ENCODE measurements at regions not wholly inside any gene's neighbourhood (a gene's known extent, or its start where the extent isn't known, plus 50 kb on each side); places are given as distances from the start of the nearest gene placed in this dataset.

DNA sequence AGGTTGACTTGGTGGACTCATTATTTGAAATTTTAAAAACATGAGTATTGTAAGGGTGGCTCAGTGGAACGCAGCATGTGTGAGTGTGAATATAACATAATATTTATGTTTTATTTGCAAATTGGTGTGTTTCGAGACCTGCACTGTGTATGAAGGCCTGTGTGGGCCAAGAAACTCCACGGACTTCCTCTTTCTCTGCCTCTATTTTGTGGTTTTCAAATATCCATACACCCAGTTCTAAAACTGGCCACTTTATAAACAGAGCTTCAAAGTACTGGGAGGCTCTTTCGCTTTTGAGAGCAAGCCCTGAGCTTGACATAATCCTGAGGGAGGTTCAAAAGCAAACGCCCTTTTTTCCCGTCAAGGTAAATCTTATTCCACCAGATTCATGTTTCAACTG is 187.7 kb downstream of the GPAT3 start:
- H3K9me3 ChIP-seq = no peaks in the 10 kb centered on the region
- no peak for DNase-seq
- no peak overlapping the region for H3K27ac ChIP-seq
- no peak for ATAC-seq
- H3K27me3 ChIP-seq = no peaks in the 10 kb centered on the region
- H3K36me3 ChIP-seq = no peaks in the 10 kb centered on the region
- intact Hi-C loops (cut with DNase I; ENCODE audit: low total_unique reads) = no loop called here
- no peaks in the 10 kb centered on the region for H3K4me1 ChIP-seq
- H3K4me3 ChIP-seq = no peak overlapping the region
- no peak for TF ChIP-seq POLR2A (IDR thresholded peaks at IDR 0.05)
- TF ChIP-seq, protein P1, sequence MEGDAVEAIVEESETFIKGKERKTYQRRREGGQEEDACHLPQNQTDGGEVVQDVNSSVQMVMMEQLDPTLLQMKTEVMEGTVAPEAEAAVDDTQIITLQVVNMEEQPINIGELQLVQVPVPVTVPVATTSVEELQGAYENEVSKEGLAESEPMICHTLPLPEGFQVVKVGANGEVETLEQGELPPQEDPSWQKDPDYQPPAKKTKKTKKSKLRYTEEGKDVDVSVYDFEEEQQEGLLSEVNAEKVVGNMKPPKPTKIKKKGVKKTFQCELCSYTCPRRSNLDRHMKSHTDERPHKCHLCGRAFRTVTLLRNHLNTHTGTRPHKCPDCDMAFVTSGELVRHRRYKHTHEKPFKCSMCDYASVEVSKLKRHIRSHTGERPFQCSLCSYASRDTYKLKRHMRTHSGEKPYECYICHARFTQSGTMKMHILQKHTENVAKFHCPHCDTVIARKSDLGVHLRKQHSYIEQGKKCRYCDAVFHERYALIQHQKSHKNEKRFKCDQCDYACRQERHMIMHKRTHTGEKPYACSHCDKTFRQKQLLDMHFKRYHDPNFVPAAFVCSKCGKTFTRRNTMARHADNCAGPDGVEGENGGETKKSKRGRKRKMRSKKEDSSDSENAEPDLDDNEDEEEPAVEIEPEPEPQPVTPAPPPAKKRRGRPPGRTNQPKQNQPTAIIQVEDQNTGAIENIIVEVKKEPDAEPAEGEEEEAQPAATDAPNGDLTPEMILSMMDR (IDR thresholded peaks at IDR 0.05 in 4 of 5, conservative IDR thresholded peaks at IDR 0.05 in 1 of 5) = no peak
- in situ Hi-C loops (cut with MboI; ENCODE audit: low sequenced_read_pairs in 4 of 4) = no loop called here

DNA sequence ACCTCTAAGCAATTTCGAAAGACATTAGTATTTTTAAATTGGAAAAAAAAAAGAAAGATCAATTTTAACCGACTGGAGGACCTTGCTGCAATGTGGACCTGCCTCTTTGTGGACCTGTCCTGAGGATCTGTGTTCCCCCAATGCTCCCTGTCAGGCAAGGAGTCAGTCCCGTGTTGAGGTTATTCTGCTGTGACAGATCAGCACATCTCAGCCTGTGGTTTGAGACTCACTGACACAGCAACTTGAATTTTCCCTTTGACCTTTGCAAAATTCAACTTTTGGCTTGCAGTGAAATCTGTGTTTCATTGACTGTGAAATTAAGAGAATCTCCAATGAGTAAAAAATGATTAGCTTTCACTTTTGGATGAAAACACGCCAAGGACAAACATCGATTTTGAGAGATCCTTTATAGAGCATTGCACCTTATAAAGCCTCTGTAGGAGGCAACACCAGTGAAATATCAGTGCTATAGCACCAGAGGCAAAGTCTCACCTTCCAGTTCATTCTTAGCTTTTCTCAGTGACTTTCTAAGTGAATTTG is 186.9 kb downstream of the GPAT3 start:
- TF ChIP-seq, protein P1 (IDR thresholded peaks at IDR 0.05 in 4 of 5, conservative IDR thresholded peaks at IDR 0.05 in 1 of 5) = no peak
- no peak for TF ChIP-seq POLR2A (IDR thresholded peaks at IDR 0.05)
- no peak for DNase-seq

DNA sequence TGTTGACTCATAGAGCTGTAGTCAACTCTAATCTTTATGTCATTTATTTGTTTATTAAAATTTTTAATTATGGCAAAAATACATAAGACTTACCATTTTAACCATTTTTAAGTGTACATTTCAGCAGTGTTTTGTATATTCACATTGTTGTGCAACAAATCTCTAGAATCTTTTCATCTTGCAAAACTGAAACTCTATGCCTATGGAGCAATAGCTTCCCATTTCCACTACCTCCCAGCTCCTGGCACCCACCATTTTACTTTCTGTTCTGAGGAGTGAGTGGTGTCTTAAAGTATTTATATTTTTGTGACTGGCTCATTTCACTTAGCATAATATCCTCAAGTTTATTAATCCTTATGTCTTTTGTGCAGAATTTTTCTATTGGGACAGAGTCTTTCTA is 181.0 kb downstream of the GPAT3 start:
- Histone ChIP-seq H3K4me3 (no peak overlapping the region), H3K36me3 (no peaks in the 10 kb centered on the region), H3K4me1 (no peaks in the 10 kb centered on the region), H3K27ac (no peak overlapping the region), H3K27me3 (no peaks in the 10 kb centered on the region), H3K9me3 (no peaks in the 10 kb centered on the region)
- TF ChIP-seq, protein P1 (IDR thresholded peaks at IDR 0.05 in 4 of 5, conservative IDR thresholded peaks at IDR 0.05 in 1 of 5) = no peak
- no peak for TF ChIP-seq POLR2A (IDR thresholded peaks at IDR 0.05)
- intact Hi-C loops (cut with DNase I; ENCODE audit: low total_unique reads) (no loop called here), in situ Hi-C loops (cut with MboI; ENCODE audit: low sequenced_read_pairs in 4 of 4) (no loop called here)
- ATAC-seq (no peak), DNase-seq (no peak)

More for the DNA sequence above, 186.9 kb downstream of the GPAT3 start:
- Histone ChIP-seq H3K9me3 (no peaks in the 10 kb centered on the region), H3K27me3 (no peaks in the 10 kb centered on the region), H3K4me1 (no peaks in the 10 kb centered on the region), H3K27ac (no peak overlapping the region), H3K4me3 (no peak overlapping the region), H3K36me3 (no peaks in the 10 kb centered on the region)
- in situ Hi-C loops (cut with MboI; ENCODE audit: low sequenced_read_pairs in 4 of 4) = no loop called here
- intact Hi-C loops (cut with DNase I; ENCODE audit: low total_unique reads) = no loop called here
- ATAC-seq = no peak

GRCh38 chr4:83712890-83713289 is 177.0 kb downstream of the GPAT3 start:
- TF ChIP-seq, protein P1 (IDR thresholded peaks at IDR 0.05 in 4 of 5, conservative IDR thresholded peaks at IDR 0.05 in 1 of 5) = no peak
- TF ChIP-seq POLR2A (IDR thresholded peaks at IDR 0.05) = no peak
- DNase-seq (no peak), ATAC-seq (no peak)
- no peaks in the 10 kb centered on the region for H3K9me3 ChIP-seq
- intact Hi-C loops (cut with DNase I; ENCODE audit: low total_unique reads) (no loop called here), in situ Hi-C loops (cut with MboI; ENCODE audit: low sequenced_read_pairs in 4 of 4) (no loop called here)
- H3K27ac ChIP-seq = no peak overlapping the region
- no peaks in the 10 kb centered on the region for H3K4me1 ChIP-seq
- no peaks in the 10 kb centered on the region for H3K27me3 ChIP-seq
- no peaks in the 10 kb centered on the region for H3K36me3 ChIP-seq
- no peak overlapping the region for H3K4me3 ChIP-seq

- Histone ChIP-seq H3K27me3 (no peaks in the 10 kb centered on the region), H3K36me3 (no peaks in the 10 kb centered on the region), H3K4me1 (no peaks in the 10 kb centered on the region), H3K9me3 (no peaks in the 10 kb centered on the region), H3K4me3 (no peak overlapping the region), H3K27ac (no peak overlapping the region)
- ATAC-seq = no peak
- in situ Hi-C loops (cut with MboI; ENCODE audit: low sequenced_read_pairs in 4 of 4) = no loop called here
- intact Hi-C loops (cut with DNase I; ENCODE audit: low total_unique reads) = no loop called here
- TF ChIP-seq POLR2A (IDR thresholded peaks at IDR 0.05) = no peak
- TF ChIP-seq, protein P1 (IDR thresholded peaks at IDR 0.05 in 4 of 5, conservative IDR thresholded peaks at IDR 0.05 in 1 of 5) = no peak
- no peak for DNase-seq
Observed at GRCh38 chr4:83709627-83710026, 173.7 kb downstream of the GPAT3 start.
